ENCODE measurements at regions not wholly inside any gene's neighbourhood (a gene's known extent, or its start where the extent isn't known, plus 50 kb on each side); places are given as distances from the start of the nearest gene placed in this dataset.
"Not testable (repeated sequence)": the region's sequence is repeated elsewhere in the genome, so short reads cannot be mapped to it uniquely, and the experiment has no call there.

GRCh38 chrX:128581615-128582014, 529.4 kb upstream of the ACTRT1 start:
- DNase-seq: no peak

GRCh38 chrX:128543114-128543513, 490.9 kb upstream of the ACTRT1 start:
- no peak for DNase-seq

- DNase-seq: no peak
Measured at GRCh38 chrX:128518508-128518907, 466.3 kb upstream of the ACTRT1 start.

- DNase-seq: no peak
Measured at GRCh38 chrX:128517691-128518090, 465.5 kb upstream of the ACTRT1 start.

GRCh38 chrX:128504496-128504895, 452.3 kb upstream of the ACTRT1 start:
- no peak for DNase-seq

GRCh38 chrX:128464116-128464515, 411.9 kb upstream of the ACTRT1 start:
- no peak for DNase-seq

GRCh38 chrX:128460835-128461234, 408.6 kb upstream of the ACTRT1 start:
- peak; percentile 1 for DNase-seq

- no peak for DNase-seq
Measured at GRCh38 chrX:128458888-128459287, 406.7 kb upstream of the ACTRT1 start.

- no peak for DNase-seq
Measured at GRCh38 chrX:128457674-128458073, 405.5 kb upstream of the ACTRT1 start.

GRCh38 chrX:128439159-128439558, 387.0 kb upstream of the ACTRT1 start:
- no peak for DNase-seq

- DNase-seq: no peak
Measured at GRCh38 chrX:128438082-128438481, 385.9 kb upstream of the ACTRT1 start.

GRCh38 chrX:128436397-128437103, 384.3 kb upstream of the ACTRT1 start:
- DNase-seq: no peak

GRCh38 chrX:128425546-128425945, 373.3 kb upstream of the ACTRT1 start:
- DNase-seq: no peak

- DNase-seq: no peak
Measured at GRCh38 chrX:128408842-128409241, 356.6 kb upstream of the ACTRT1 start.

- DNase-seq: no peak
Measured at GRCh38 chrX:128396601-128397000, 344.4 kb upstream of the ACTRT1 start.

- DNase-seq: not testable (repeated sequence)
Measured at GRCh38 chrX:128383846-128384245, 331.6 kb upstream of the ACTRT1 start.

- no peak for DNase-seq
Measured at GRCh38 chrX:128365492-128365891, 313.3 kb upstream of the ACTRT1 start.

GRCh38 chrX:128335671-128336070, 283.5 kb upstream of the ACTRT1 start:
- DNase-seq: no peak

- DNase-seq: no peak
Measured at GRCh38 chrX:128334821-128335220, 282.6 kb upstream of the ACTRT1 start.

- DNase-seq: no peak
Measured at GRCh38 chrX:128310912-128311311, 258.7 kb upstream of the ACTRT1 start.

GRCh38 chrX:128309311-128309710, 257.1 kb upstream of the ACTRT1 start:
- DNase-seq: no peak

- DNase-seq: no peak
Measured at GRCh38 chrX:128294198-128294597, 242.0 kb upstream of the ACTRT1 start.

- no peak for DNase-seq
Measured at GRCh38 chrX:128287693-128288092, 235.5 kb upstream of the ACTRT1 start.

GRCh38 chrX:128250621-128251020, 198.4 kb upstream of the ACTRT1 start:
- DNase-seq: no peak

GRCh38 chrX:128216364-128216763, 164.2 kb upstream of the ACTRT1 start:
- no peak for DNase-seq

Measured in NCI-H524 treated with DMSO at 0.1 percent for 48 hours (cell line).